ENCODE measurements at regions not wholly inside any gene's neighbourhood (a gene's known extent, or its start where the extent isn't known, plus 50 kb on each side); places are given as distances from the start of the nearest gene placed in this dataset.

GRCh38 chr18:57915865-57916582, 112.9 kb upstream of the ATP8B1 start:
- CTCF ChIA-PET = interaction anchor here (1.6 kb wide), 1 partner anchor 9 kb away, joined by 3 read pairs; no protein-coding TSS in a partner anchor
- H3K4me3 Mint-ChIP-seq = no peak overlapping the region

GRCh38 chr18:57915248-57915647, 112.1 kb upstream of the ATP8B1 start:
- CTCF ChIA-PET = interaction anchor here (1.2 to 1.6 kb wide), 2 partner anchors 10 kb away, joined by 3 read pairs; no protein-coding TSS in a partner anchor
- Mint-ChIP-seq H3K36me3 (no peaks in the 10 kb centered on the region), H3K4me3 (no peak overlapping the region), H3K27ac (no peak overlapping the region), H3K9me3 (no peaks in the 10 kb centered on the region), H3K27me3 (peaks cover 21% of the 10 kb centered on the region), H3K4me1 (peaks cover 16% of the 10 kb centered on the region)
- no peak for DNase-seq

More at GRCh38 chr18:57915865-57916582, 112.9 kb upstream of the ATP8B1 start:
- Mint-ChIP-seq H3K36me3 (no peaks in the 10 kb centered on the region), H3K4me1 (peaks cover 16% of the 10 kb centered on the region), H3K27ac (peak overlapping the region; percentile 75), H3K27me3 (peaks cover 21% of the 10 kb centered on the region), H3K9me3 (no peaks in the 10 kb centered on the region)
- peak; percentile 49 for DNase-seq

- no peak overlapping the region for H3K4me3 Mint-ChIP-seq
- DNase-seq = no peak
- no peak overlapping the region for H3K27ac Mint-ChIP-seq
- no peaks in the 10 kb centered on the region for H3K36me3 Mint-ChIP-seq
- H3K4me1 Mint-ChIP-seq = peaks cover 16% of the 10 kb centered on the region
- CTCF ChIA-PET = no interaction called here
- H3K9me3 Mint-ChIP-seq = no peaks in the 10 kb centered on the region
- H3K27me3 Mint-ChIP-seq = peaks cover 11% of the 10 kb centered on the region
Measured at GRCh38 chr18:57913686-57914085, 110.6 kb upstream of the ATP8B1 start.

- CTCF ChIA-PET = interaction anchor here (0.7 to 1.5 kb wide), 2 partner anchors 12 to 29 kb away, joined by 3 read pairs; no protein-coding TSS in a partner anchor
- Mint-ChIP-seq H3K36me3 (no peaks in the 10 kb centered on the region), H3K9me3 (no peaks in the 10 kb centered on the region), H3K4me1 (peaks cover 4% of the 10 kb centered on the region), H3K4me3 (no peak overlapping the region), H3K27me3 (peaks cover 11% of the 10 kb centered on the region), H3K27ac (no peak overlapping the region)
- peak; percentile 34 for DNase-seq
Measured at GRCh38 chr18:57910817-57911216, 107.7 kb upstream of the ATP8B1 start.

- Mint-ChIP-seq H3K9me3 (no peaks in the 10 kb centered on the region), H3K36me3 (no peaks in the 10 kb centered on the region), H3K4me3 (no peak overlapping the region), H3K27me3 (peaks cover 12% of the 10 kb centered on the region), H3K27ac (no peak overlapping the region), H3K4me1 (no peaks in the 10 kb centered on the region)
- DNase-seq = no peak
- CTCF ChIA-PET = interaction anchor here (0.7 kb wide), 1 partner anchor 13 kb away, joined by 3 read pairs; no protein-coding TSS in a partner anchor
Measured at GRCh38 chr18:57910134-57910533, 107.0 kb upstream of the ATP8B1 start.

GRCh38 chr18:57909620-57910019, 106.5 kb upstream of the ATP8B1 start:
- CTCF ChIA-PET = no interaction called here
- Mint-ChIP-seq H3K27me3 (peaks cover 12% of the 10 kb centered on the region), H3K9me3 (no peaks in the 10 kb centered on the region), H3K36me3 (no peaks in the 10 kb centered on the region), H3K4me3 (no peak overlapping the region), H3K27ac (no peak overlapping the region), H3K4me1 (no peaks in the 10 kb centered on the region)
- no peak for DNase-seq

- H3K4me3 Mint-ChIP-seq = no peak overlapping the region
- no peaks in the 10 kb centered on the region for H3K36me3 Mint-ChIP-seq
- DNase-seq = no peak
- H3K4me1 Mint-ChIP-seq = no peaks in the 10 kb centered on the region
- CTCF ChIA-PET = no interaction called here
- peaks cover 12% of the 10 kb centered on the region for H3K27me3 Mint-ChIP-seq
- no peak overlapping the region for H3K27ac Mint-ChIP-seq
- H3K9me3 Mint-ChIP-seq = no peaks in the 10 kb centered on the region
Measured at GRCh38 chr18:57908092-57908491, 105.0 kb upstream of the ATP8B1 start.

GRCh38 chr18:57907550-57907949, 104.4 kb upstream of the ATP8B1 start:
- Mint-ChIP-seq H3K9me3 (no peaks in the 10 kb centered on the region), H3K4me1 (no peaks in the 10 kb centered on the region), H3K4me3 (no peak overlapping the region), H3K27ac (no peak overlapping the region), H3K27me3 (peaks cover 12% of the 10 kb centered on the region), H3K36me3 (no peaks in the 10 kb centered on the region)
- CTCF ChIA-PET = interaction anchor here (1.4 kb wide), 1 partner anchor 26 kb away, joined by 3 read pairs; no protein-coding TSS in a partner anchor
- DNase-seq = no peak

- H3K4me3 Mint-ChIP-seq = no peak overlapping the region
- H3K4me1 Mint-ChIP-seq = no peaks in the 10 kb centered on the region
- no peak for DNase-seq
- H3K27me3 Mint-ChIP-seq = peaks cover 12% of the 10 kb centered on the region
- CTCF ChIA-PET = interaction anchor here (1.4 kb wide), 1 partner anchor 25 kb away, joined by 3 read pairs; no protein-coding TSS in a partner anchor
- H3K9me3 Mint-ChIP-seq = no peaks in the 10 kb centered on the region
- no peak overlapping the region for H3K27ac Mint-ChIP-seq
- no peaks in the 10 kb centered on the region for H3K36me3 Mint-ChIP-seq
Measured at GRCh38 chr18:57906852-57907251, 103.7 kb upstream of the ATP8B1 start.

- CTCF ChIA-PET = interaction anchor here (1.1 to 1.4 kb wide), 2 partner anchors 10 to 23 kb away, joined by 3 read pairs; no protein-coding TSS in a partner anchor
- Mint-ChIP-seq H3K4me3 (no peak overlapping the region), H3K27ac (no peak overlapping the region), H3K9me3 (no peaks in the 10 kb centered on the region), H3K36me3 (no peaks in the 10 kb centered on the region), H3K4me1 (no peaks in the 10 kb centered on the region), H3K27me3 (peaks cover 12% of the 10 kb centered on the region)
- DNase-seq = no peak
Measured at GRCh38 chr18:57904535-57904934, 101.4 kb upstream of the ATP8B1 start.

- Mint-ChIP-seq H3K4me3 (no peak overlapping the region), H3K27me3 (peaks cover 12% of the 10 kb centered on the region), H3K4me1 (no peaks in the 10 kb centered on the region), H3K36me3 (no peaks in the 10 kb centered on the region), H3K9me3 (no peaks in the 10 kb centered on the region), H3K27ac (no peak overlapping the region)
- CTCF ChIA-PET = interaction anchor here (1.7 kb wide), 1 partner anchor 9 kb away, joined by 5 read pairs; no protein-coding TSS in a partner anchor
- no peak for DNase-seq
Measured at GRCh38 chr18:57902721-57903120, 99.6 kb upstream of the ATP8B1 start.

GRCh38 chr18:57901825-57902589, 98.9 kb upstream of the ATP8B1 start:
- CTCF ChIA-PET = interaction anchor here (1.7 kb wide), 1 partner anchor 10 kb away, joined by 5 read pairs; no protein-coding TSS in a partner anchor
- Mint-ChIP-seq H3K4me3 (no peak overlapping the region), H3K36me3 (no peaks in the 10 kb centered on the region), H3K27me3 (peaks cover 8% of the 10 kb centered on the region), H3K4me1 (no peaks in the 10 kb centered on the region), H3K9me3 (no peaks in the 10 kb centered on the region), H3K27ac (no peak overlapping the region)
- no peak for DNase-seq

GRCh38 chr18:57900906-57901435, 97.9 kb upstream of the ATP8B1 start:
- Mint-ChIP-seq H3K36me3 (no peaks in the 10 kb centered on the region), H3K27me3 (peaks cover 3% of the 10 kb centered on the region), H3K4me3 (no peak overlapping the region), H3K9me3 (no peaks in the 10 kb centered on the region), H3K4me1 (no peaks in the 10 kb centered on the region), H3K27ac (no peak overlapping the region)
- CTCF ChIA-PET = no interaction called here
- DNase-seq = no peak

GRCh38 chr18:57898506-57899124, 95.5 kb upstream of the ATP8B1 start:
- H3K9me3 Mint-ChIP-seq = no peaks in the 10 kb centered on the region
- DNase-seq = no peak
- H3K27me3 Mint-ChIP-seq = no peaks in the 10 kb centered on the region
- CTCF ChIA-PET = no interaction called here
- H3K4me3 Mint-ChIP-seq = no peak overlapping the region
- H3K4me1 Mint-ChIP-seq = no peaks in the 10 kb centered on the region
- H3K27ac Mint-ChIP-seq = no peak overlapping the region
- no peaks in the 10 kb centered on the region for H3K36me3 Mint-ChIP-seq
